Hepatocyte (in vitro differentiated cells): ENCODE measurements at regions not wholly inside any gene's neighbourhood (a gene's known extent, or its start where the extent isn't known, plus 50 kb on each side); places are given as distances from the start of the nearest gene placed in this dataset.

Experiments
- DNase-seq: peaks from one replicate; pipeline ENCODE4 v3.0.0-alpha.2; 2016; ENCODE audit warnings: low spot score
- H2AFZ ChIP-seq: fragments of 200-600 bp; sonication (generic); 2 replicates; pipeline ENCODE4 v1.6.0; 2016; ENCODE audit warnings: antibody characterized with exemption, mild to moderate bottlenecking
- H3K27ac ChIP-seq: fragments of 200-600 bp; sonication (generic); 2 replicates; pipeline ENCODE4 v1.5.1; 2016; ENCODE audit warnings: mild to moderate bottlenecking
- H3K27me3 ChIP-seq: fragments of 200-600 bp; sonication (generic); 2 replicates; pipeline ENCODE4 v1.6.1; 2016
- H3K36me3 ChIP-seq: fragments of 200-600 bp; sonication (generic); replicated peaks from 2 replicates; pipeline ENCODE4 v1.5.1; 2016; ENCODE audit warnings: low read depth; ENCODE audit not compliant: insufficient read depth
- H3K4me1 ChIP-seq: fragments of 200-600 bp; sonication (generic); 2 replicates; pipeline ENCODE4 v1.5.1; 2016; ENCODE audit warnings: mild to moderate bottlenecking, moderate library complexity; ENCODE audit not compliant: insufficient read depth
- H3K4me2 ChIP-seq: fragments of 200-600 bp; sonication (generic); 2 replicates; pipeline ENCODE4 v1.6.0; 2016
- H3K4me3 ChIP-seq: fragments of 200-600 bp; sonication (generic); 2 replicates; pipeline ENCODE4 v1.5.1; 2016; ENCODE audit warnings: mild to moderate bottlenecking
- H3K79me2 ChIP-seq: fragments of 200-600 bp; sonication (generic); 2 replicates; pipeline ENCODE4 v1.6.0; 2017; ENCODE audit warnings: mild to moderate bottlenecking
- H3K9me2 ChIP-seq: fragments of 200-600 bp; sonication (generic); replicated peaks from 2 replicates; pipeline ENCODE4 v1.6.0; 2017; ENCODE audit warnings: mild to moderate bottlenecking; ENCODE audit not compliant: insufficient read depth
- H3K9me3 ChIP-seq: fragments of 200-600 bp; sonication (generic); 2 replicates; pipeline ENCODE4 v1.5.1; 2016; ENCODE audit warnings: low read depth, mild to moderate bottlenecking
- H4K20me1 ChIP-seq: fragments of 200-600 bp; sonication (generic); 2 replicates; pipeline ENCODE4 v1.6.0; 2016; ENCODE audit warnings: mild to moderate bottlenecking; ENCODE audit not compliant: insufficient read depth, poor library complexity, severe bottlenecking
- CTCF ChIP-seq: fragments of 200-600 bp; sonication (generic); IDR thresholded peaks from 2 replicates; pipeline ENCODE4 v1.5.1; 2016; ENCODE audit warnings: antibody characterized with exemption, mild to moderate bottlenecking; ENCODE audit not compliant: poor library complexity
- EZH2 ChIP-seq: fragments of 200-600 bp; sonication (generic); IDR thresholded peaks from 2 replicates; pipeline ENCODE4 v1.6.1; 2016; ENCODE audit warnings: antibody characterized with exemption, mild to moderate bottlenecking, borderline replicate concordance
- EZH2phosphoT487 ChIP-seq: fragments of 200-600 bp; sonication (generic); IDR thresholded peaks from one replicate; pipeline ENCODE4 v1.6.1; 2018; ENCODE audit warnings: antibody characterized with exemption, mild to moderate bottlenecking, low read depth, moderate library complexity; ENCODE audit not compliant: unreplicated experiment, severe bottlenecking
- WGBS: methylation state at CpG from one replicate; pipeline ENCODE4 v1.1.6; 2016; ENCODE audit warnings: low lambda C conversion rate; ENCODE audit errors: missing lambda C conversion rate; 5-methylcytosine and 5-hydroxymethylcytosine counted together

DNA sequence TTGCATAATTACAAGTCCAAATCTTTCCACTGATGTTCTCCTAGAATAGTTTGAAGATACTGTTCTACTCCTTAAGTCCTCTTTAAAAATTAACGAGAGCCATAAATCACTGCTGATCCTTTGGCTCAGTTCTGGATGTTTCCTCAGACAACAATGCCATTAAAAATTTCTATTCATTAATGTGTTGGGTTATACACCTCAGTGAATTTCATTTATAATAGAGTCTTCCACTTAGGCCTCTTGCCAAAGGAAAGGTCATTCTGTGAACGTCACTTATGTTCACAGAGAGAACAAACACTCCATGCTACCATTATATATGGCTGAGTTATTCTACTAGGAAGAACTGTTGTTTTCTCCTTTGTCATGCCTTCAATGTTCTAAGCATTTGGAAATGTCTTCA, 1472.3 kb upstream of the CELF4 start:
- no peak overlapping the region for H3K27ac ChIP-seq
- H3K4me2 ChIP-seq: no peak overlapping the region
- no peaks in the 10 kb centered on the region for H3K36me3 ChIP-seq
- no peaks in the 10 kb centered on the region for H3K9me2 ChIP-seq
- no peaks in the 10 kb centered on the region for H3K4me1 ChIP-seq
- WGBS: 90% methylated on average over 2 of the region's 2 CpGs
- DNase-seq: no peak
- TF ChIP-seq CTCF (no peak), EZH2phosphoT487 (no peak), EZH2 (no peak)
- H3K79me2 ChIP-seq: no peaks in the 10 kb centered on the region
- no peak overlapping the region for H2AFZ ChIP-seq
- H3K4me3 ChIP-seq: no peak overlapping the region
- H3K27me3 ChIP-seq: no peaks in the 10 kb centered on the region
- no peaks in the 10 kb centered on the region for H3K9me3 ChIP-seq
- H4K20me1 ChIP-seq: no peaks in the 10 kb centered on the region

DNA sequence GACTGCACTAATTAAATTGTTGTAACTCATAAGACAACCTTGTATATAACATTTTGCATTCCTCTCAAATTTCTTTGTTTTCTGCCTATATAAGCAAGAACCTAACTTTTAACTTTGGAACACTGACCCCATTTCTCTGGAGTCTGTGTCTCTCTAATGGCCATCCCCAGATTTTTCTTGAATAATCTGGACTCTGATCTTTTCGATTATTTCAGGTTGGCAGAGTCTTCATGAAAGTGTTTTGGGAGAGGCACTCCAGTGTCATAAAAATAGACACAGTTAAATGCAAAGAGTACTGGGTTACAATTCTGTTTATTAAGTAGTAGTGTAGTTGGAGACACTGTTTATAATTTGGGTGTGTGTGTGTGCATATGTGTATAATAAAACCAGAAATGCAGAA, 1467.7 kb upstream of the CELF4 start:
- Histone ChIP-seq H3K4me1 (no peaks in the 10 kb centered on the region), H3K9me2 (no peaks in the 10 kb centered on the region), H3K4me2 (no peak overlapping the region), H4K20me1 (no peaks in the 10 kb centered on the region), H3K27me3 (no peaks in the 10 kb centered on the region), H3K79me2 (no peaks in the 10 kb centered on the region), H3K9me3 (no peaks in the 10 kb centered on the region), H2AFZ (no peak overlapping the region), H3K4me3 (no peak overlapping the region), H3K27ac (no peak overlapping the region), H3K36me3 (no peaks in the 10 kb centered on the region)
- WGBS: 76% methylated on average over 1 of the region's 1 CpG
- TF ChIP-seq EZH2: no peak
- no peak for TF ChIP-seq CTCF
- no peak for TF ChIP-seq EZH2phosphoT487
- DNase-seq: no peak

- no peaks in the 10 kb centered on the region for H3K36me3 ChIP-seq
- H3K9me2 ChIP-seq: no peaks in the 10 kb centered on the region
- H3K4me3 ChIP-seq: no peak overlapping the region
- WGBS: 75% methylated on average over 3 of the region's 3 CpGs
- TF ChIP-seq EZH2 (no peak), CTCF (no peak), EZH2phosphoT487 (no peak)
- no peak overlapping the region for H3K4me2 ChIP-seq
- H3K27ac ChIP-seq: no peak overlapping the region
- no peak overlapping the region for H2AFZ ChIP-seq
- H3K9me3 ChIP-seq: no peaks in the 10 kb centered on the region
- no peaks in the 10 kb centered on the region for H3K79me2 ChIP-seq
- no peak for DNase-seq
- no peaks in the 10 kb centered on the region for H3K27me3 ChIP-seq
- H4K20me1 ChIP-seq: no peaks in the 10 kb centered on the region
- H3K4me1 ChIP-seq: no peaks in the 10 kb centered on the region
Observed at GRCh38 chr18:39031647-39032046, 1466.0 kb upstream of the CELF4 start.

GRCh38 chr18:39030124-39030655, 1464.6 kb upstream of the CELF4 start:
- Histone ChIP-seq H3K9me3 (no peaks in the 10 kb centered on the region), H3K4me3 (no peak overlapping the region), H3K4me1 (no peaks in the 10 kb centered on the region), H4K20me1 (no peaks in the 10 kb centered on the region), H3K36me3 (no peaks in the 10 kb centered on the region), H3K4me2 (no peak overlapping the region), H3K27ac (no peak overlapping the region), H3K9me2 (no peaks in the 10 kb centered on the region), H3K79me2 (no peaks in the 10 kb centered on the region), H2AFZ (no peak overlapping the region), H3K27me3 (no peaks in the 10 kb centered on the region)
- 95% methylated on average over 2 of the region's 2 CpGs for WGBS
- no peak for DNase-seq
- TF ChIP-seq EZH2 (no peak), CTCF (no peak), EZH2phosphoT487 (no peak)
